Loucy (cell line): ENCODE measurements at regions not wholly inside any gene's neighbourhood (a gene's known extent, or its start where the extent isn't known, plus 50 kb on each side); places are given as distances from the start of the nearest gene placed in this dataset.

ENCODE experiments used
- EZH2phosphoT487 ChIP-seq: fragments of 200-600 bp; IDR thresholded peaks from 2 replicates; pipeline ENCODE4 v1.6.1; 2018; ENCODE audit warnings: antibody characterized with exemption, mild to moderate bottlenecking, moderate library complexity, borderline replicate concordance
- TF ChIP-seq, protein P1 (sequence below): fragments of 200-600 bp; sonication (generic); conservative IDR thresholded peaks from 2 replicates; pipeline ENCODE4 v1.5.1; 2014; ENCODE audit warnings: mild to moderate bottlenecking, antibody characterized with exemption, low read length

DNA sequence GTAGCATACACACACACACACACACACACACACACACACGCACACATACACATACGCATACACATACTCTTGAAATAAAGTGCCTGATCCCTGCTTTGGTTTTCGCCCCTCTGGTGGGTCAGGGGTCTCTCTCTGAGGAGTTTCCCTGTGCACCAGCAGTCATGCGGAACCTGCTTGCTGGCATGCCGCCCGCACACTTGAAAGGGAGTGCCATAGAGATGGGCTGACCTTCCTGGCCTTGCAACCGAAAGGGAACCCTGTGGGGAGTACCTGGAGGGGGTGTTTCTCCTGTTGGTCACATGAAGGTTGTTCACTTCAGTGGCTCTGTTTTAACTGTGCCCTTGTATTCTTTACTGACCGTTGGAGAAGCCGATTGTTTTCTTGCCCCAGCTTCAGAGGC lies 752.3 kb downstream of the NR2F2 start:
- TF ChIP-seq, protein P1, sequence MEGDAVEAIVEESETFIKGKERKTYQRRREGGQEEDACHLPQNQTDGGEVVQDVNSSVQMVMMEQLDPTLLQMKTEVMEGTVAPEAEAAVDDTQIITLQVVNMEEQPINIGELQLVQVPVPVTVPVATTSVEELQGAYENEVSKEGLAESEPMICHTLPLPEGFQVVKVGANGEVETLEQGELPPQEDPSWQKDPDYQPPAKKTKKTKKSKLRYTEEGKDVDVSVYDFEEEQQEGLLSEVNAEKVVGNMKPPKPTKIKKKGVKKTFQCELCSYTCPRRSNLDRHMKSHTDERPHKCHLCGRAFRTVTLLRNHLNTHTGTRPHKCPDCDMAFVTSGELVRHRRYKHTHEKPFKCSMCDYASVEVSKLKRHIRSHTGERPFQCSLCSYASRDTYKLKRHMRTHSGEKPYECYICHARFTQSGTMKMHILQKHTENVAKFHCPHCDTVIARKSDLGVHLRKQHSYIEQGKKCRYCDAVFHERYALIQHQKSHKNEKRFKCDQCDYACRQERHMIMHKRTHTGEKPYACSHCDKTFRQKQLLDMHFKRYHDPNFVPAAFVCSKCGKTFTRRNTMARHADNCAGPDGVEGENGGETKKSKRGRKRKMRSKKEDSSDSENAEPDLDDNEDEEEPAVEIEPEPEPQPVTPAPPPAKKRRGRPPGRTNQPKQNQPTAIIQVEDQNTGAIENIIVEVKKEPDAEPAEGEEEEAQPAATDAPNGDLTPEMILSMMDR = no peak
- no peak for TF ChIP-seq EZH2phosphoT487
